ENCODE measurements at regions not wholly inside any gene's neighbourhood (a gene's known extent, or its start where the extent isn't known, plus 50 kb on each side); places are given as distances from the start of the nearest gene placed in this dataset.
"Not testable (repeated sequence)": the region's sequence is repeated elsewhere in the genome, so short reads cannot be mapped to it uniquely, and the experiment has no call there.

DNA sequence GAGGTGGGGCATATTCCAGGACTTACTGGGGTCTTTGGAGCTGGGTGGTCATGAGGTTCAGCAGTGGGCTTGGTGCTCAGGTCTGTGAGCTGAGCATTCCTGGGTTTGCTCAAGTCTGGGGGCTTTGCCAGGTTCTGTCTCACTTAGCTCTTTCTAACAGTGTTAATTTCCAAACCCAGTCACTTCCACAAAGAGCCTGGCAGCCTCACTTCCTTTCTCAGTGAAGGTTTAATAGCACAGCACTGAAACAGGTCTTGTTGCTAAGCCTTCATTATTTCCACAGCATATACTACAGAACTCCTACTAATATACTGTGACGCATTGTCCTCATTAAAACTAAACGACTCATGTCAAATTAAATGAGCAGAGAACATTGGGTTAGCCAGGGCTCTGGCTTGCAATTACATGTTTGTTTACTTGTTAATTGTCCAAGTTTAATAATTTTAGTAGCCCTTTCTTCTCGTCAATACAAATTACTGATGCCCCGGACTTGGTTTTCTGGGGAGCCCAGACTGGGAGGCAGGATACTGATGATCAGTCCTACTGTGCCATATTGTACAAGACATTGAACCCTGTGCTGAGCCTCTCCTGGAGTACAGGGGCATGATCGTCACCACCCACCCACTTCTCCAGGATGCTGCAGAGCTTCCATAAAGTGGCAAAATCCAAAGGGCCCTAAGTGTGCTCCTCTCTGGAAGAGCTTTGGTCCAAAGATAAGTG is 170.7 kb downstream of the IER5 start:
- no peak for DNase-seq (ENCODE audit: low spot score)

DNA sequence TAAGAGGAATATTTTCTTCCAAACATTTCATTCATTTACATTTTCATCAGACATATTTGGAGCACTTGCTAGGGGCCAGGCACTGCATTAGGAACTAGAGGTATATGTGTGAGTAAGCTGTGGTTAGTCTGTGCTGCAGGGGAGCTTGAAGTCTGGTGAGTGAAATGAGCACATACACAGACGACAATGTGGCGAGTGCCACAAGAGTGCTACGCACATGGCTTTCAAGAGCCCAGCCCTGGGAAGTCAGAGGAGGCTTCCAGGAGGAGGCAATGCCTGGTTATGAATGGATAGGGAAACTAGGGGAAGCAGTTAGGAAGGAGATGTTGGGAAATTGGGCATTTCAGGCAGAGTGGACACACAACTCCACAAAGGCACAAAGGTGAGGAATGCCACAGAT is 171.8 kb downstream of the IER5 start:
- DNase-seq (ENCODE audit: low spot score), result no peak

DNA sequence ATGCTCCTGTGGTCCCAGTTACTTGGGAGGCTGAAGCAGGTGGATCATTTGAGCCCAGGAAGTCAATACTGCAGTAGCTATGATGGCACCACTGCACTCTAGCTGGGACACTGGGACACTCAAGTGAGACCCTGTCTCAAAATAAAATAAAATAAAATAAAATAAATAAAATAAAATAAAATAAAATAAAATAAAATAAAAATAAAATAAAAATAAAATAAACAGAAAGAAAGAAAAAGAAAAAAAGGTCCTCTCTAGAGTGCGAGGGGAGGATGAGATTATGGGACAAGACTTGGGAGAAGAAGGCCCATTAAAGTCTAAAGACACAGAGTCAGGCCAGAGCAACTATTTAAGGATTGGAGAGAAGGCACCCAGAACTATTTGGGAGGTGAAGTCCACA is 172.5 kb downstream of the IER5 start:
- DNase-seq (ENCODE audit: low spot score), result no peak

DNA sequence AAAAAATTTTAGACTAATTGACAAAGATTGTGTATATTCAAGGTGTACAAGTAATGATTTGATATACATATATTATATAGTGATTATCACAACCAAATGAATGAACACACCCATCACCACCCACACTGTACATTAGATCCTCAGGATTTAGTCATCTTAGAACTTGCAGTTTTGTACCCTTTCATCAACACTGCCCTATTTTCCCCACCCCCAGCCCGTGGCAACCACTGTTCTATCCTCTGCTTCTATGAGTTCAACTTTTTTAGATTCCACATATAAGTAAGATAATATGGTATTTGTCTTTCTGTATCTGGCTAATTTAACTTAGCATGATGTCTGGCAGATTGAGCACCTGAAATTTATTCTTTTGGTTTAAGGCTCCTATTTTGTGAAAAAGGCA is 173.6 kb downstream of the IER5 start:
- DNase-seq (ENCODE audit: low spot score), result no peak

DNA sequence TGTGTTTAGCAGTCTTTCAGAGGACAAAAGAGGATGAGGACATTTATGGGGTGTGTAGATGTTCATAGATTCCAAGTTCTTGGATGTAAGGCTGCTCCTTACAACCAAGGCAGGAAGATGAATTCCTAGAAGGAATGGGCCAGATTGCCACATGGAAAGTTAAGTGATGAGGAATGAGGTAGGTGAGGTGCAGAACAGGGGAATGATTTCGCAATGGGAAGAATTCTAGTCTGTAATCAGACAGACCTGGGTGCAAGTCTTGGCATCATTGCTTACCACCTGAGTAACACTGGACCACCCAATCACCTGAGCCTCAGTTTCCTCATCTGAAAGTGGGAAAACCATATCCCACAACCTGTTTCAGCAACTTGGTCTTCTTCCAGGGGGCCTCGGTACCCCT is 174.9 kb downstream of the IER5 start:
- DNase-seq (ENCODE audit: low spot score), result no peak

DNA sequence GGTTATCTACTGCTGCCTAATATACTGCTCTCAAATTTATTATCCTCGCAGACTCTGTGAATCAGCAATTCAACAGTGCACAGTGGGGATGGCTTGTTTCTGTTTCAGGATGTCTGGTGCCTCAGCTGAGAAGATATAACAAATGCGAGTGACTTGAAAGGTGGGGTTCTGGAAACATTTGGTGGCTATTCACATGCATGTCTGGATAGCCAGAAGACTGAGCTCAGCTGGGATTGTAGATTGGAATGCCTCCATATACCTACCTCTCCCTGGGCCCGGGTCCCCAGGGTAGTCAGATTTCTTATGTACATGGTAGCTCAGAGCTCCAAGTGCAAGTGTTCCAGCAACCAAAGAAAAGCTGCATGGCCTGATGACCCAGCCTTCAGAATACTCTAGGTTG is 176.3 kb downstream of the IER5 start:
- DNase-seq (ENCODE audit: low spot score), result no peak

DNA sequence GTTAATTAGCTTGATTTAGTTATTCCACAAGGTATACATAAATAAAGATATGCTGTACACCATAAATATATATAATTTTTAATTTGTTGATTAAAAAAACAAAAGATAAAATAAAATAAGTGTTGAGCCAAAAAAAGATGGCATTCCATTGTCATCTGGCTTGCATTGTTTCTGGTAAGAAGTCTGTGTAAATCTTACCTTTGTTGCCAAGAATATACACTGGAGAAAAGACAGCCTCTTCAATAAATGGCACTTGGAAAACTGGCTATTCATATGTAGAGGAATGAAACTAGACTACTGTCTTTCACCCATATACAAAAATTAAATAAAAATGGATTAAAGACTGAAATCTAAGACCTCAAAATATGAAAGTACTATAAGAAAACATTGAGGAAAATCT is 196.5 kb downstream of the IER5 start:
- no peak for DNase-seq (ENCODE audit: low spot score)

DNA sequence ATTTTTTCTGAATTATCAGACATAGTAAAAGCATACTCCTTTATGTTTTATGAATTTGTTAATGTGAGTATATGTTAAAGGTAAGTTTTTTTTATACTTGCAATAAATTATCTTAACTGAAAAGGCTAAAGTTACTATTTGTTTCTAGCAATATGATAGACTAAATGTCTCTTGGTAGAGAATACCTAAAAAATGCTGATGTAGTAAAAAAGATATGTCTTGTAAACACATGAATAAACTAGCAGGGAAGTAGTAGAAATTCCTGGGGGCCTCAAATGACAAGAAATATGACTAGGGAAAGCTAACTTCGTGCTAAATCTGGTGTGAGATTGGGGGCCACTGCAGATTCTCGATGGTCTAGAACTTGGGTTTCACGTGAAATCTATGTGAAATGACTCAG is 188.1 kb upstream of the CACNA1E start:
- no peak for DNase-seq (ENCODE audit: low spot score)

DNA sequence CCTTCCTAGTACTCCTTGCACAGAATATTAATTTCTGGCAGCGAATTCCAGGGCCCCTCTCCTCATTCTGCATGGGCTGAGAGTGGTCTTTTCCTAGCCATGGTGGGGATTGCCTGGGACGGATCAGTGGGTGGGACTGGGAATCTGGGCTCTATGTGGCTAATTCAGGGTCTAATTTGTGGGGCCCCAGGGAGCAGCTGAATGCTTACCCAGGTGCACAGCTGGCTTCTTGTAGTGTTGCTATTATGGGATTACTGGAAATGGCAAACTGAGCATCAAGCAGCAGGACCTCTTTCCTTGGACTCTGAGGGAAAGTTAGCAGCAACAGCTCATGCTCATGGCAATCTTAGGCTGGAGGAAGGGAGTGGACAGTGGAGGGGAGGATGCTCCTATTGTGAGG is 187.1 kb upstream of the CACNA1E start:
- DNase-seq (ENCODE audit: low spot score), result no peak

DNA sequence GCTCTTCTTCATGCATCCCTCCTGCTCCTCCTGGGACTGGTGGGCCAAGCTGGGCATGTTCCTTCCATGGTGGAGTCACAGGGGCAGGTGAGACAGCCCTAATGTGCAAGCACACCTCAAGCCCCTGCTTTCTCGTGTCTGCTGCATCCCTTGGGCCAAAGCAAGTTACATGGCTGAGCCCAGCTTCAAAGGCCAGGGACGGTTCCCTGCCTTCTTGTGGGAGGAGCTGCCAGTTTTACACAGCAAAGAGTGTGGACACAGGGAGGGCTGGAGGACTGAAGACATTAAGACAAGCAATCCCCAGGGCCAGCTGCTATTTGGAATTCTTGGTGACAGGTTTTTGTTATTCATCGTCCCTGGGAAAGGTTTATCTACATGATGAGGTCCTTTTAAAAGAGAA is 175.2 kb upstream of the CACNA1E start:
- no peak for DNase-seq (ENCODE audit: low spot score)

DNA sequence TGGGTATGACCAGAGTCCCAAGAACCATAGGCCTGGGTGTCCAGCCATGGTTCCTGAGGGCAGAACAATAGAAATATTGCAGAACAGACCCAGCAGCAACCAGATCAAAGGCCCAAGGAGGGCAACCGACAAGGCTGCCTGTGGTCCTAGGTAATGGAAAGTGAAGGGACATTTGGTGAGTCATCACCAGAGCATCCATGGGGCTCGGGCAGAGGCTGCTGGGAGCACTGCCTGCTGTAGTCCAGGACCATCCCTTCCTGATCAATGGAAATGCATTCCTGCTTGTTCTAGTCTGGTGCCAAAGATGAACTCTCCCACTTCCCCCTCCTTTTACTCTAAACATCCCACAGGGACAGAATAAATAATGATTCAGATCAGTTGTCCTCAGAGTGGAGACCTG is 172.8 kb upstream of the CACNA1E start:
- no peak for DNase-seq (ENCODE audit: low spot score)

DNA sequence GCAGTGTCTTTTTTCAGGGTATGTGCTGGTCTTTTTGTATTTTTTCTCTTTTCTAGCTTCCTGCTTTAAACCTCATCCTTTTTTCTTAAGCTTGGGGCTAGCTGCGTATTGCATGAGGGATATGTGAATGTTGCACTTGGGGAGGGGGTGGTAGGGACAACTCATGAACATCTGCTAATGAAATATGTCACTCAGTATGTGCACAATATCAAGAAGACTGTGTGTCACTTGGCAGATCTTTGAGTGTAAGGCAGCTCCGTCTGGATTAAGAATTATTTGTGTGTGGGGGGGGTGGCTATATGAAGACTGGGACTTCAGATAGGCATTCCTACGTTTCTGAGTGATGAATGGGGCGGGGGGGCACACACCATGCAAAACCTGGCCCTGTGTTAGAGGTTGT is 170.4 kb upstream of the CACNA1E start:
- DNase-seq (ENCODE audit: low spot score), result no peak

DNA sequence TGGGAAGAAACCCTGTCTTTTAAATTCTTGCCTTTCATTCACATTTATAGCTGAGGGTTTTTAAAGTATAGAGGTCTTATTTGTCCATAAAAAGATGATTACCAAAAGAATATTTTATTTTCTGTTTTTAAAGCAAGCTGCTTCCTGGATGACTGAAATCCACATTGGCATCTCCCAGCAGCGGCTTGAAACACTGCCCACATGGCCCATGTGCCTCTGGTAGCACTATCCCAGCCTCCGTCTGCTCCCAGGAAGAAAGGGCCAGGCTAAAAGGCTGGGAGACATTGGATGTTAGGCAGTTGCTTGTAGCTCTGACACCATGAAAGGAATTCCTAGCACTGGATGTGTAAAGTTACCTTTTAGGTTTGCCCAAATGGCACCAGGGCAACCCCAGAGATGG is 169.9 kb upstream of the CACNA1E start:
- DNase-seq (ENCODE audit: low spot score), result no peak

DNA sequence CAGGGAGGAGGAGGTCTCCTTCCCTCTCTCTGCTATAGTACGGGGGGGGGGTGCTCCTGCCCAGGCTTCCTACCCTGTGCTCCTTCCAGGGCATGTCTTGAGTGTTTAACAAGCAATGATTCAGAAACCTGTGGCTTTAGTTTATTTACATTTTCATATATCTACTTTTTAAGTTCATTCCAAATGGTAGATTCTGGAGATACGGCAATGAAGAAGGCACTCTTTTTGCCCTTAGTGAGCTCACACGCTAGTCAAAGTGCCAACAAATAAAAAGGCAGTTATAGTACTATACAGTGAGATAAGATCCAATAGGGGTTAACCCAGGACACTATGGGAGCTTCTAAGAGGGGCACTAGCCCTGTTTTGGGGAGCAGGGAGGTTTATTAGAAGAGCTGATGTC is 169.3 kb upstream of the CACNA1E start:
- DNase-seq (ENCODE audit: low spot score), result no peak

DNA sequence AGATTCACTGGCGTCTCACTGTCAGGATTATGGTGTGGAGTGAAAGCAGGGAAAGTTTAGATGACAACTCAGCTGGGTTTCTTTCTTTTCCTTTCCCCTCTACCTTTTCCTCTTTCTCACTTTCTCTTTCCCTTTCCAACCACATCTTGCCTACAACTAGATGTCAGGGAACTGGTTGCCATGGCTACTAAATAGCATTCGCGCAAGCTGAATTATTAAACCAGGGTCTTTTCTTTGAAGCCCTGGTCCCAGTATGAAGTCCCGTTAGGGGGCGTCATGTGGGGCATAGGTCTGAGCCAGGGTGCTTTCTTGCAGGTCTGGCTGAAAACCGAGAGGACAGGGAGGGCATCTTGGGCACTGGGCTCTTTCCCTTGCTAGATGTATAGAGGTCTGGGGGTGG is 168.4 kb upstream of the CACNA1E start:
- no peak for DNase-seq (ENCODE audit: low spot score)

DNA sequence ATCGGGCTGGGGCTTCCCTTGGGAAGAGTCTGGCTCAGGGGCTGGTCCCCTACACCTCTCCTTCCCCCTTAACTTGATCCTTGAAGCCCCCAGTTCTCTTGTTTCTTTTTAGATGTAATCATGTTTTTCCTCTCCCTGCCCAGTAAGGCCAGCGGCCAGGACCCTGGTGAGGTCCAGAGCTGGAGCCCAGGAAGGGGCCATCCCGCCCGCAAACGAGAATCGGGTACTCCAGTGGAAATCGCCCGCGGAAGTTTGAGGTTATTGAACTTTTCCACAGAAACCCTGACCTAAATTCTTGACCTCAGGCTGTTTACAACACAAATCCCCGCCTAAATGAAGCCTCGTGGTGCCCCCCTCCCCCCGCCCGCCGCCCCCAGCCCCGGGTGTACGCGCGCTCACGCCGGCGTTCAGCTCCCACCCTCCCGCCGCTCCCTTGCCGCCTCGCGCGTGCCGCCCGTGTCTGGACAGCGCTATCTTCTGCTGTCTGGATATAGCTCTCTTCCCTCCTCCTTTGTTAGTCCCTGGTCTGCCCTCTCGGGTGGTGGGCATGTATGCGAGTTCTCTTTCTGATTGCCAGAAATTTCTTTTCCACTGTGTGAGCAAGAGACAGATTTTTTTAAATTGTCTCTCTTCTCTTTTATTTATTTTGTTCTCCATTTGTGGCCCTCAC is 165.9 kb upstream of the CACNA1E start:
- no peak for DNase-seq (ENCODE audit: low spot score)

DNA sequence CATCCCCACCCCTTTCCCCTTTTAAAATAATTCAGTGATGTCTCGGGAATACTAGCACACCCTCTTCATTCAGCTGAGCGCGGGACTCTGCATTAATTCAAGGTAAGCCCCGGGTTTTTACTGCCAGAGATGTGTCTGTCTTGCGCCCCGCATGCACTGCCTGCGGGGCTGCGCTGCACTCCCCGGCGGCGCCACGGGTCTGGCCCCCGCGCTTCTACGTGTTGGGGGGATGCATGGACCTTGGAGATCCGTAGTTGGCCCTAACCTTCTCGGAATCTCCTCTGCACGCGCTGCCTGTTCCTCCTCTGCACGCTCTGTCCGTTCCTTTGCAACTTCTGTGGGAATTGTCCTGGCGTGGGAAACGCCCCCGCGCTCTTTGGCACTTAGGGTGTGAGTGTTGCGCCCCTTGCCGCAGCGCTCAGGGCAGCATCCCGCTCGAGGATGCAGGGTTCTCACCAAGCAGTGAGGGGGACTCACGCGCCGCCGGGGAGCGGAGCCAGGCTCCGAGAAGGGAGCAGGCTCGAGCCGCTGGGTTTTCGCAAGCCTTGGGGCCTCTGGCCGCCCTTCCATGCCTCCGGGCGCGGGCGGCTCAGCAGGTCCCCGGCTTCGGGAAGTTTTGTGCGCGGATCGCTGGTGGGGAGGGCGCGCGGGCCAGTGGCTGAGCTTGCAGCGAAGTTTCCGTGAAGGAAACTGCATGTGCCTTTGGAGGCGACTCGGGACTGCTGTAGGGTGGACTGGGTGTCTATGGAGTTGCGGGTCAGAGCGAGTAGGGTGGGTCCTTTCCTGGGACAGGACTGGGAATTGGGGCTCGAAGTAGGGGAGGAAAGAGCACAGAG is 165.1 kb upstream of the CACNA1E start:
- DNase-seq (ENCODE audit: low spot score), result no peak

DNA sequence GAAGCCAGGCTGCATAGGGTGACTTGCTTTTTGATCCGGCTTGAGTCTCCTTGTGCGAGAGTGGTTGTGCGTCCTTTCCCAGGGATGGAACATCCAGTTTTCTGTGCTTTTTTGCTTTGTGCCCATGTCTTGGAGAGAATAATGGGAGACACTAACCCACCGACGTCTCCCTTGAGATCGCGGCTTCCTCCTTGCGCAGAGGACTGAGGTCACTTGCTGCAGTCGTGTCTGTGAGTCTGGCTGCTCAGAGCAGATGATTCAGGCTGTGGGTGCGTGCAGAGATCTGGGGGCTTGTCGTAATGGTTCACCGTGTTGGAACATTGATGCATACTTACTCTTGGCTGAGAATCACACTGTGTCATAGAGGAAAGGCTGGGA is 164.5 kb upstream of the CACNA1E start:
- DNase-seq (ENCODE audit: low spot score), result no peak

DNA sequence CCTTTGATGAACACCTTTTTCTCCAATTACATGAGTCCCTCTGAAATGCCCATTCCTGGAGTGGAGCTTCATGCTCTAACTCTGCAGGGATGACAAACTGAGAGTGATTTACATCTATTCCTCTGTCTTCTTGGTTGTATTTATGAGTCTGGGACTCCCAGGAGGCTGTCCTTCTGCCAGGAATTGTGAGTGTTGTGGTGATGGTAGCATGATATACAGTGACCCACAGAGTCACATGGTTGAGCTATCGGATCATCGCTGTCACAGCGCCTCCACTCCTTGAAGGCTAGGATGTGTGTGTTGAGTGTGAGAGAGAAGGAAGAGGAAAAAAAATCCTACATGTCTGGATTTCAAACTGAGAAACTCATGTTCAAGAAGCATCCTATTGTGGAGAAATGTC is 163.4 kb upstream of the CACNA1E start:
- no peak for DNase-seq (ENCODE audit: low spot score)

DNA sequence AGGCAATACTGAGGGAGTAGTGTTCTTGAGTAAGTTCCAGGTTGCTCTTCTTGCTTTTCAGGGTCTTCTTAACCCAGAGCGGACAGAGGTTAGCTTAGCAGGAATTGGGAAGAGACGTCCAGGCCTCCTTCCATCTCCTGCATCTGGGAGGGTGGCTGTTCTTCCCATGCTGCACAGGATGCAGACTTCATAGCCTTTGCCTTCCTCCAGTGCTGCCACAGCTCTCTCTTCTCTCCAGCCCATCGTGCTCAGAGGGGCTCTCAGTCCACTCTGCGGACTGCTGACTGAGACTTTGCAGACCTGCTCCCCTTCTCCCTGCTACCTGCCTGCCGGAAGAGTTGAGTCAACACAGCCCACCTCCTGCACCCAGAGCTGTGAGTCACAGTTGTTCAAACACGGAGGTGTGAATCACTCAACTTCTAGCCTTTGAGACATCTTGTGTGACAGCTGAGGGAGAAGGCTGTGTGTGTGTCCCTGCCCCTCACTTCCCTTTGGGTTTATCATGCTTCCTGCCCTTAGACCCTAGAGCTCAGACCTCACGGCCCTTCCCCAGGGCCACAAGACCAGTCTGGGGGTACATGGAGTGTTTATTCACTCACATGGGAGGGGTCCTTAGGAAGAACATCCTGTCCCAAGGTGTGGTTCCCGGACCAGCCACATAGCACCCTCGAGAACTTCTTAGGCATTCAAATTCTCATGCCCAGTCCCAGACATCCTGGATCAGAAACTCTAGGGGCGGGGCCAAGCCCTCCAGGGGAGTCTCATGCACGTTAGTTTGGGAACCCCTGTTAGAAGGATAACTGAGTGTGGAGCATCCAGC is 158.3 kb upstream of the CACNA1E start:
- peak; percentile 31 for DNase-seq (ENCODE audit: low spot score)

DNA sequence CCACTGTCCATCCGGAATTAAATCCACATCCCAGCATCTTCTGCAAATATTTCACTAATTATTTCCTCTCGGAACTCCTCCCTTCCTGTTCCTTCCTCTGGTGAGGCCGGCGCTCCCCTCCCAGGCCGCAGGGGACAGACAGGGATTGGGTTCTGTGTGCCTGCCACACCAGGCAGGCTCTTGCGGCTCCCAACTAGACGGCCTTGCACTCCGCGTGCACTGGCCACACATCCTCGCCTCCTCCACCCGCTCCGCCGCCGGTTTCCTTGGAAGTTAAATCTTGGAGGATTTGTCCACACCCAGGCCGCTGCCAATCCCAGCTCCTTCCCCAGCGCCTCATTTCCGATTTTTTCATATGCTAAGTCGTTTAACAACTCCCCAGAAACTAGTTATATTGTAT is 157.6 kb upstream of the CACNA1E start:
- not testable (repeated sequence) for DNase-seq (ENCODE audit: low spot score)

DNA sequence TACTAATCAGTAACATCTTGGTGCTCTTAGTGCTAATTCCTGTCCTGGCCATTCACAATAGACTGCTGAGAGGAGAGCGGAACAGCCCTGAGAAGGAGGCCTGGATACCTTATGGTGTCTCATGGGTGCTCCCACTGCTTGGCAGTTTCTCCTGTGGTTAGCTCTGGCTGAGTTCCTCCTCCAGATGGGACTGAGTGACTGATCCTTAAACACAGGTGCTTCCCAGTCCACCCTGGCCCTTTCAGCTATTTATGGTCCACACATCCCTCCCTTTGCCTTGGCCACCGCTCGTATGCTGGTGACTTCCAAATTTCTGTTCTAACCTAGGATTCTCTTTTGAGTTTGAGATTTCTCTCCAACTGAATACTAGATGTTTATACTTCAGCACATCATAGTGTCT is 157.0 kb upstream of the CACNA1E start:
- DNase-seq (ENCODE audit: low spot score), result no peak

Measured in CD4-positive, alpha-beta T cell treated with Interleukin-2 at 100 ng/mL for 4 hours (primary cell).